Uterus (tissue), 3 donors: ENCODE measurements at regions not wholly inside any gene's neighbourhood (a gene's known extent, or its start where the extent isn't known, plus 50 kb on each side); places are given as distances from the start of the nearest gene placed in this dataset.

ENCODE experiments used
- DNase-seq, 2 donors: peaks; one replicate each; pipeline ENCODE4 v3.0.0-alpha.2; 2019 to 2020
- H3K27ac ChIP-seq, 2 donors: fragments of 200-600 bp; sonication (generic); 1 replicate in 1 of 2; 2 replicates in 1 of 2; pipeline ENCODE4 v1.5.1; 2016 to 2018
- H3K27me3 ChIP-seq, 2 donors: fragments of 200-600 bp; sonication (generic); one replicate each; pipeline ENCODE4 v1.5.1; 2018 to 2019; ENCODE audit warnings: control low read depth in 1 of 2
- H3K36me3 ChIP-seq, 2 donors: fragments of 200-600 bp; sonication (generic); one replicate each; pipeline ENCODE4 v1.5.1; 2019; ENCODE audit warnings: control low read depth in 1 of 2
- H3K4me1 ChIP-seq, 2 donors: fragments of 200-600 bp; sonication (generic); one replicate each; pipeline ENCODE4 v1.5.1; 2018 to 2019; ENCODE audit warnings: control low read depth in 1 of 2
- H3K4me3 ChIP-seq, 2 donors: fragments of 200-600 bp; sonication (generic); 1 replicate in 1 of 2; 2 replicates in 1 of 2; pipeline ENCODE4 v1.5.1; 2018 to 2019; ENCODE audit warnings: mild to moderate bottlenecking in 1 of 2
- H3K9me3 ChIP-seq, 2 donors: fragments of 200-600 bp; sonication (generic); one replicate each; pipeline ENCODE4 v1.5.1; 2019; ENCODE audit warnings: control low read depth in 1 of 2
- POLR2A ChIP-seq, 2 donors: fragments of 450-650 bp; IDR thresholded peaks; one replicate each; pipeline ENCODE4 v1.6.1; 2016; ENCODE audit warnings: antibody characterized with exemption in 2 of 2, mild to moderate bottlenecking in 1 of 2, moderate library complexity in 1 of 2
- intact Hi-C: fragments of 100-400 bp; cut with DNase I; formaldehyde crosslinking; loops from one replicate; pipeline ENCODE4 v1.15.1; 2023; ENCODE audit warnings: low total_unique reads
- TF ChIP-seq, protein P1 (sequence below), 4 experiments: fragments of 200-600 bp in 2 of 4; fragments of 450-650 bp in 2 of 4; sonication (generic) in 2 of 4; IDR thresholded peaks; one replicate each; pipeline ENCODE4 v1.5.1; 2016 to 2019; ENCODE audit warnings: antibody characterized with exemption in 4 of 4, mild to moderate bottlenecking in 2 of 4, moderate library complexity in 1 of 4
- donor health status: DM: yes; HTN: yes; CAD: no.

DNA sequence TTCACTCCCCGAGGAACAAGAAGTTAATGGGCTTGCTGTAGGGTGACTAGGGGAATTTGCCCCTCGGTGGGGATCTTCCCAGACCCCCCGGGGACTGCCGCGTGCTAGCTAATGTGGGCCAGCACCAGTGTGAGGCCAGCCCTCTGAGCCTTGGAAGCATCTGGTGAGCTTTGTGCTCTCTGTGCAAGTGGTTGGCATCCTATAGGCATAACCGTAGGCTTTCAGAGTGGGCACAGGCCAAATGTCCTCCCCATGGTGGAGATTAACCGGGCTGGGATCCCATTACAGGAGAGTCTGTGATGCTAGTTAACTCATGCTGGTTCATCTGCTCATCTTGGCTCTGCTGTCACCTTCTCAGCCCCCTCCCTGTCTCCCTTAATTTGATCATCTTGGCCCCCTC is 125.7 kb downstream of the TRIM29 start:
- H3K27ac ChIP-seq = no peak overlapping the region
- no peak overlapping the region for H3K4me3 ChIP-seq
- no peaks in the 10 kb centered on the region for H3K36me3 ChIP-seq
- TF ChIP-seq, protein P1, sequence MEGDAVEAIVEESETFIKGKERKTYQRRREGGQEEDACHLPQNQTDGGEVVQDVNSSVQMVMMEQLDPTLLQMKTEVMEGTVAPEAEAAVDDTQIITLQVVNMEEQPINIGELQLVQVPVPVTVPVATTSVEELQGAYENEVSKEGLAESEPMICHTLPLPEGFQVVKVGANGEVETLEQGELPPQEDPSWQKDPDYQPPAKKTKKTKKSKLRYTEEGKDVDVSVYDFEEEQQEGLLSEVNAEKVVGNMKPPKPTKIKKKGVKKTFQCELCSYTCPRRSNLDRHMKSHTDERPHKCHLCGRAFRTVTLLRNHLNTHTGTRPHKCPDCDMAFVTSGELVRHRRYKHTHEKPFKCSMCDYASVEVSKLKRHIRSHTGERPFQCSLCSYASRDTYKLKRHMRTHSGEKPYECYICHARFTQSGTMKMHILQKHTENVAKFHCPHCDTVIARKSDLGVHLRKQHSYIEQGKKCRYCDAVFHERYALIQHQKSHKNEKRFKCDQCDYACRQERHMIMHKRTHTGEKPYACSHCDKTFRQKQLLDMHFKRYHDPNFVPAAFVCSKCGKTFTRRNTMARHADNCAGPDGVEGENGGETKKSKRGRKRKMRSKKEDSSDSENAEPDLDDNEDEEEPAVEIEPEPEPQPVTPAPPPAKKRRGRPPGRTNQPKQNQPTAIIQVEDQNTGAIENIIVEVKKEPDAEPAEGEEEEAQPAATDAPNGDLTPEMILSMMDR (IDR thresholded peaks at IDR 0.05) = no peak
- no peak for TF ChIP-seq POLR2A (IDR thresholded peaks at IDR 0.05)
- H3K4me1 ChIP-seq = no peaks in the 10 kb centered on the region
- no peaks in the 10 kb centered on the region for H3K9me3 ChIP-seq
- DNase-seq = no peak
- intact Hi-C loops = no loop called here
- H3K27me3 ChIP-seq = no peaks in the 10 kb centered on the region

DNA sequence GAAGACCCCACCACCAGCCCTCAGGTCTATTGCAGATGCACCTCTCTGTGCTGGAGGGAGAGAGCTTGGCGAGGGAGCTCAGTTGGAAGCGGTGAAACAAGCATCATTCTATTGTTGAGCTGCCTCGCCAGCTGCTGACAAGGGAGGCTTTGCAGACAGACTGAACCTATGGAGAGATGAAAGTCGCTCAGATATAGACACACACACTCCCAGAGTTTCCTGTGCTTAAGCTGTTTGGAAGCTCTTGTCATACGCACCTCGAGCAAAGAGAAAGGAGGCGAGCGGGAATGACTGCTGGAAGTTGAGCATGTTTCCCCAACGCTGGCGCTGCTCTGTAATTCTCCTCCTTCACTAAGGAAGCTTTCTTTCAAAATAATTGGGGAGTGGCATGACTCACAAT is 126.1 kb downstream of the TRIM29 start:
- no peak overlapping the region for H3K4me3 ChIP-seq

DNA sequence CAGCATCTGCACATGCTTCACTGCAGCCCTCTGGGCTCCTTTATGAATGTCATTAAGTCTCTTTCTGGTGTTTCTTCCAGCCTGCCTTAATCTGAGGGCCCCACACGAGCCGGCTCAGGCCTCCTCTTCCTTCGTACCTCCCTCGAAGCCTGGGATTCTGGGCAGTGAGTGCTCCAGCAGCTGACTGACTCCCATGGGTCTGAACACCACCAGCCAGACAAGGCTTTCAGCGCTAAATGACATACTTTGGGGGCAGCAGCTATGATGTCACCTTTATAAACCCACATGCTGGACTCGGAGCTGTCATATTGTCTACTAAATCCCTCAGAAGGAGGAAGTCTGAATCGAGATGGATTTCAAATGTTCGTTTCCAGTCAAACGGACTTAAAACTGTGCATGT is 127.1 kb downstream of the TRIM29 start:
- H3K4me3 ChIP-seq = no peak overlapping the region
- no peak overlapping the region for H3K27ac ChIP-seq
- H3K9me3 ChIP-seq = no peaks in the 10 kb centered on the region
- TF ChIP-seq, protein P1 (IDR thresholded peaks at IDR 0.05) = no peak
- no peak for TF ChIP-seq POLR2A (IDR thresholded peaks at IDR 0.05)
- DNase-seq = no peak
- H3K4me1 ChIP-seq = no peaks in the 10 kb centered on the region
- H3K27me3 ChIP-seq = no peaks in the 10 kb centered on the region
- intact Hi-C loops = no loop called here
- no peaks in the 10 kb centered on the region for H3K36me3 ChIP-seq

More for the DNA sequence above, 126.1 kb downstream of the TRIM29 start:
- H3K27me3 ChIP-seq = no peaks in the 10 kb centered on the region
- no peak overlapping the region for H3K27ac ChIP-seq
- TF ChIP-seq POLR2A (IDR thresholded peaks at IDR 0.05) = no peak
- TF ChIP-seq, protein P1 (IDR thresholded peaks at IDR 0.05) = no peak
- no peaks in the 10 kb centered on the region for H3K4me1 ChIP-seq
- H3K9me3 ChIP-seq = no peaks in the 10 kb centered on the region
- H3K36me3 ChIP-seq = no peaks in the 10 kb centered on the region
- intact Hi-C loops = no loop called here
- no peak for DNase-seq

DNA sequence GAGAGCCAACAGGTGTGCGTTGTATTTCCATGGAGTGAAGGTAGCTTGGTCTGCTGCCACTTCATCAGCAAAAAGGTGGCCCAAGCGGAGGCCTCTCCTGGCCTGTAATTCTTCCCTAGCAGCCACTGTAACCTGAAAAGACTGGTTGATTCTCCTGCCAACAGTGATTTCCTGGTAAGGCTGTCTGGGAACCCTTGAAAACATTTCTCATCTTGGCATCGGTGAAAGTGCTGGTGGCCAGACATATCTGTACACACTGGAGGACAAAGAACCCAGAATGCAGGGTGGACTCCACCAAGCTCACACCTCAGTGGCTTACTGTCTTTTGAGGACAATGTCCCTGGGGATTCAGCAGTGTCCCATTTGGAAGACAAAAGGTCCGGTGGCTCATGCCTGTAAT is 128.0 kb downstream of the TRIM29 start:
- Histone ChIP-seq H3K36me3 (no peaks in the 10 kb centered on the region), H3K27me3 (no peaks in the 10 kb centered on the region), H3K4me3 (no peak overlapping the region), H3K27ac (no peak overlapping the region), H3K9me3 (no peaks in the 10 kb centered on the region), H3K4me1 (no peaks in the 10 kb centered on the region)
- TF ChIP-seq, protein P1 (IDR thresholded peaks at IDR 0.05) = no peak
- TF ChIP-seq POLR2A (IDR thresholded peaks at IDR 0.05) = no peak
- intact Hi-C loops = no loop called here
- no peak for DNase-seq

DNA sequence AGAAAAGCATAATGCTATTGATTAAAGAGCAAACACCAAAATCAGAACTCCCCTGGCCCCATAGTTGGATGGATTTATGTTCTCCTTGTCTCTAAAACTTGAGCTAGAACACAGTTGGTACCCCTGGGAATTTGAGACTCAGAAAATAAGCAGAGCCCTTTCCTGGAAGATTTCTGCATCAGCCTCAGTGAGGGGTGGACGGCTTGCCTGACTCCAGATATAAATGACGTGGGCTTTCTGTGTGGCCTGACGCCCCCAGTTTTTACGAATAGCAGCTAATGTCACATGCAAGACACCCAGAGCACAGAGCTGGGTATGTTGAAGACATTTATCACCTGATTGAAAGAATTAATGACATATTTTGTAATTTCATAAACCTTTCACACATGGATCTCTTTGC is 130.8 kb downstream of the TRIM29 start:
- Histone ChIP-seq H3K9me3 (no peaks in the 10 kb centered on the region), H3K4me1 (no peaks in the 10 kb centered on the region), H3K36me3 (no peaks in the 10 kb centered on the region), H3K27me3 (no peaks in the 10 kb centered on the region), H3K27ac (no peak overlapping the region), H3K4me3 (no peak overlapping the region)
- intact Hi-C loops = no loop called here
- DNase-seq = no peak
- TF ChIP-seq, protein P1 (IDR thresholded peaks at IDR 0.05) = no peak
- no peak for TF ChIP-seq POLR2A (IDR thresholded peaks at IDR 0.05)
